WTC11 (cell line): ENCODE measurements at regions not wholly inside any gene's neighbourhood (a gene's known extent, or its start where the extent isn't known, plus 50 kb on each side); places are given as distances from the start of the nearest gene placed in this dataset.

ENCODE experiments used
- ATF3 ChIP-seq: sonication (generic); formaldehyde crosslinking; conservative IDR thresholded peaks from 2 replicates; pipeline ENCODE4 v1.8.1; 2022; ENCODE audit warnings: mild to moderate bottlenecking, missing genetic modification reagents
- CREM ChIP-seq: sonication (generic); formaldehyde crosslinking; IDR thresholded peaks from 2 replicates; pipeline ENCODE4 v1.8.1; 2022; ENCODE audit warnings: mild to moderate bottlenecking, missing genetic modification reagents, moderate library complexity
- CTCF ChIP-seq: fragments of 200-600 bp; IDR thresholded peaks from 2 replicates; pipeline ENCODE4 v1.8.0; 2022; ENCODE audit warnings: antibody characterized with exemption
- E2F4 ChIP-seq: sonication (generic); formaldehyde crosslinking; IDR thresholded peaks from 2 replicates; pipeline ENCODE4 v1.8.1; 2022; ENCODE audit warnings: low read depth, mild to moderate bottlenecking, moderate library complexity, missing genetic modification reagents, borderline replicate concordance
- MLX ChIP-seq: sonication (generic); formaldehyde crosslinking; IDR thresholded peaks from 2 replicates; pipeline ENCODE4 v1.8.1; 2023; ENCODE audit warnings: mild to moderate bottlenecking, missing genetic modification reagents, moderate library complexity
- SP1 ChIP-seq: sonication (generic); formaldehyde crosslinking; conservative IDR thresholded peaks from 2 replicates; pipeline ENCODE4 v1.8.1; 2022; ENCODE audit warnings: missing genetic modification reagents
- USF2 ChIP-seq: sonication (generic); formaldehyde crosslinking; IDR thresholded peaks from 2 replicates; pipeline ENCODE4 v1.8.1; 2023; ENCODE audit warnings: mild to moderate bottlenecking, missing genetic modification reagents, moderate library complexity
- ZNF512 ChIP-seq: sonication (generic); formaldehyde crosslinking; IDR thresholded peaks from 2 replicates; pipeline ENCODE4 v1.8.1; 2022; ENCODE audit warnings: missing genetic modification reagents, borderline replicate concordance

- TF ChIP-seq CTCF (no peak), ZNF512 (CRISPR knock-in tag) (no peak), SP1 (CRISPR knock-in tag) (no peak), USF2 (CRISPR knock-in tag) (no peak), CREM (CRISPR knock-in tag) (no peak), ATF3 (CRISPR knock-in tag) (no peak), MLX (CRISPR knock-in tag) (no peak), E2F4 (CRISPR knock-in tag) (no peak)
Observed at GRCh38 chr2:167383610-167384194, 495.4 kb downstream of the XIRP2 start.
